Osteoblast (primary cell): ENCODE measurements at regions not wholly inside any gene's neighbourhood (a gene's known extent, or its start where the extent isn't known, plus 50 kb on each side); places are given as distances from the start of the nearest gene placed in this dataset.

Experiments used
- DNase-seq: peaks from one replicate; pipeline ENCODE4 v3.0.0; 2011; ENCODE audit warnings: low spot score, mixed read lengths; ENCODE audit not compliant: insufficient read length; ENCODE audit errors: missing footprints
- H2AFZ ChIP-seq: 2 replicates; pipeline ENCODE4 v1.6.0; 2011; ENCODE audit warnings: mild to moderate bottlenecking, low read length
- H3K27ac ChIP-seq: 2 replicates; pipeline ENCODE4 v1.5.1; 2011; ENCODE audit warnings: mild to moderate bottlenecking, low read depth, low read length, moderate library complexity
- H3K27me3 ChIP-seq: 2 replicates; pipeline ENCODE4 v1.6.0; 2012; ENCODE audit warnings: mild to moderate bottlenecking, control low read depth, inconsistent platforms, low read length, moderate library complexity; ENCODE audit not compliant: insufficient read depth
- H3K36me3 ChIP-seq: 2 replicates; pipeline ENCODE4 v1.5.1; 2011; ENCODE audit warnings: mild to moderate bottlenecking, low read length, control low read depth, moderate library complexity; ENCODE audit not compliant: insufficient read depth
- H3K4me1 ChIP-seq: 2 replicates; pipeline ENCODE4 v1.5.1; 2011; ENCODE audit warnings: mild to moderate bottlenecking, low read length, control low read depth, moderate library complexity; ENCODE audit not compliant: insufficient read depth
- H3K4me2 ChIP-seq: 2 replicates; pipeline ENCODE4 v1.6.0; 2011; ENCODE audit warnings: mild to moderate bottlenecking, low read length; ENCODE audit not compliant: insufficient read depth
- H3K4me3 ChIP-seq: fragments of 200-600 bp; sonication (generic); 3 replicates; pipeline ENCODE4 v1.5.1; 2012; ENCODE audit warnings: mild to moderate bottlenecking, low read length, inconsistent platforms; ENCODE audit not compliant: insufficient read depth
- H3K79me2 ChIP-seq: 2 replicates; pipeline ENCODE4 v1.6.0; 2012; ENCODE audit warnings: mild to moderate bottlenecking, low read length, control low read depth, inconsistent platforms; ENCODE audit not compliant: insufficient read depth
- H3K9me3 ChIP-seq: 2 replicates; pipeline ENCODE4 v1.5.1; 2011; ENCODE audit warnings: low read depth, low read length, control low read depth
- H4K20me1 ChIP-seq: 2 replicates; pipeline ENCODE4 v1.6.0; 2012; ENCODE audit warnings: mild to moderate bottlenecking, low read length, control low read depth; ENCODE audit not compliant: insufficient read depth
- CTCF ChIP-seq: IDR thresholded peaks from 2 replicates; pipeline ENCODE4 v1.5.1; 2011; ENCODE audit warnings: mild to moderate bottlenecking, low read depth, low read length, moderate library complexity; ENCODE audit errors: extremely low read depth

GRCh38 chr10:63940277-63940922, 419.2 kb downstream of the REEP3 start:
- Histone ChIP-seq H3K79me2 (no peaks in the 10 kb centered on the region), H3K4me2 (no peak overlapping the region), H3K27ac (no peak overlapping the region), H3K4me1 (no peaks in the 10 kb centered on the region), H3K36me3 (no peaks in the 10 kb centered on the region), H2AFZ (no peak overlapping the region), H3K9me3 (no peaks in the 10 kb centered on the region), H3K27me3 (no peaks in the 10 kb centered on the region), H4K20me1 (no peaks in the 10 kb centered on the region), H3K4me3 (no peak overlapping the region)
- no peak for TF ChIP-seq CTCF
- DNase-seq: no peak

- H3K79me2 ChIP-seq: no peaks in the 10 kb centered on the region
- H3K27me3 ChIP-seq: no peaks in the 10 kb centered on the region
- H4K20me1 ChIP-seq: no peaks in the 10 kb centered on the region
- H3K4me1 ChIP-seq: no peaks in the 10 kb centered on the region
- H3K9me3 ChIP-seq: no peaks in the 10 kb centered on the region
- DNase-seq: no peak
- no peak overlapping the region for H3K4me2 ChIP-seq
- H3K4me3 ChIP-seq: no peak overlapping the region
- H2AFZ ChIP-seq: no peak overlapping the region
- no peak overlapping the region for H3K27ac ChIP-seq
- H3K36me3 ChIP-seq: no peaks in the 10 kb centered on the region
- TF ChIP-seq CTCF: no peak
These were observed 443.2 kb downstream of the REEP3 start for GRCh38 chr10:63964406-63964805.

GRCh38 chr10:63965846-63966245, 444.6 kb downstream of the REEP3 start:
- Histone ChIP-seq H3K36me3 (no peaks in the 10 kb centered on the region), H3K27ac (no peak overlapping the region)
- TF ChIP-seq CTCF: no peak

GRCh38 chr10:63972949-63973827, 452.0 kb downstream of the REEP3 start:
- H3K9me3 ChIP-seq: no peaks in the 10 kb centered on the region
- no peak for DNase-seq
- H3K36me3 ChIP-seq: no peaks in the 10 kb centered on the region
- no peak for TF ChIP-seq CTCF
- H3K4me1 ChIP-seq: no peaks in the 10 kb centered on the region
- no peaks in the 10 kb centered on the region for H3K27me3 ChIP-seq
- no peak overlapping the region for H3K27ac ChIP-seq
- H3K79me2 ChIP-seq: no peaks in the 10 kb centered on the region
- H3K4me2 ChIP-seq: no peak overlapping the region
- no peaks in the 10 kb centered on the region for H4K20me1 ChIP-seq
- no peak overlapping the region for H2AFZ ChIP-seq
- no peak overlapping the region for H3K4me3 ChIP-seq

More at GRCh38 chr10:63965846-63966245, 444.6 kb downstream of the REEP3 start:
- no peak overlapping the region for H3K4me2 ChIP-seq
- no peak for DNase-seq
- no peak overlapping the region for H3K4me3 ChIP-seq
- no peaks in the 10 kb centered on the region for H3K79me2 ChIP-seq
- H4K20me1 ChIP-seq: no peaks in the 10 kb centered on the region
- no peaks in the 10 kb centered on the region for H3K4me1 ChIP-seq
- no peaks in the 10 kb centered on the region for H3K9me3 ChIP-seq
- H2AFZ ChIP-seq: no peak overlapping the region
- H3K27me3 ChIP-seq: no peaks in the 10 kb centered on the region
